ENCODE measurements at regions not wholly inside any gene's neighbourhood (a gene's known extent, or its start where the extent isn't known, plus 50 kb on each side); places are given as distances from the start of the nearest gene placed in this dataset.
"Not testable (repeated sequence)": the region's sequence is repeated elsewhere in the genome, so short reads cannot be mapped to it uniquely, and the experiment has no call there.

GRCh38 chr20:25854666-25855065 is 158.0 kb upstream of the ZNF337 start:
- H2AK5ac ChIP-seq (ENCODE audit: low read length); H3K23ac ChIP-seq (ENCODE audit: low read length); H3K79me1 ChIP-seq (ENCODE audit: low read length); H2AFZ ChIP-seq (ENCODE audit: insufficient read depth, low read length, poor library complexity); H3K14ac ChIP-seq (ENCODE audit: low read length); H2BK120ac ChIP-seq (ENCODE audit: insufficient read depth, low read length, poor library complexity); H2BK12ac ChIP-seq (ENCODE audit: low read length); H3K4me3 ChIP-seq (ENCODE audit: low read depth, low read length); H3K27me3 ChIP-seq (ENCODE audit: insufficient read depth, low read length); H3K36me3 ChIP-seq (ENCODE audit: control insufficient read depth in 1 of 2, insufficient read depth in 2 of 2, low read length in 2 of 2); H3K79me2 ChIP-seq (ENCODE audit: control insufficient read depth, insufficient read depth, low read length, poor library complexity); H4K91ac ChIP-seq (ENCODE audit: low read depth, low read length); H3K9ac ChIP-seq (ENCODE audit: low read length); H4K12ac ChIP-seq (ENCODE audit: low read depth, low read length); H3K4me2 ChIP-seq (ENCODE audit: low read length); H4K8ac ChIP-seq (ENCODE audit: low read depth, low read length); H3K4ac ChIP-seq (ENCODE audit: low read depth, low read length); H2BK5ac ChIP-seq (ENCODE audit: low read depth, low read length, poor library complexity); H3K4me1 ChIP-seq (ENCODE audit: control insufficient read depth in 1 of 2, insufficient read depth in 2 of 2, low read length in 2 of 2); H3K18ac ChIP-seq (ENCODE audit: low read length); H3K9me3 ChIP-seq (ENCODE audit: insufficient read depth, low read depth, low read length); DNase-seq; H3K27ac ChIP-seq (ENCODE audit: low read depth, low read length): not testable (repeated sequence)
- no CpG with 5 or more reads among the region's 11 CpGs for WGBS (ENCODE audit: extremely low coverage, insufficient coverage, insufficient read length)

- H3K79me2 ChIP-seq (ENCODE audit: control insufficient read depth, insufficient read depth, low read length, poor library complexity); H3K27me3 ChIP-seq (ENCODE audit: insufficient read depth, low read length); H2BK5ac ChIP-seq (ENCODE audit: low read depth, low read length, poor library complexity); H3K36me3 ChIP-seq (ENCODE audit: control insufficient read depth in 1 of 2, insufficient read depth in 2 of 2, low read length in 2 of 2); H2AK5ac ChIP-seq (ENCODE audit: low read length); H3K27ac ChIP-seq (ENCODE audit: low read depth, low read length); H3K4ac ChIP-seq (ENCODE audit: low read depth, low read length); H3K14ac ChIP-seq (ENCODE audit: low read length); H4K8ac ChIP-seq (ENCODE audit: low read depth, low read length); H3K9ac ChIP-seq (ENCODE audit: low read length); H2BK12ac ChIP-seq (ENCODE audit: low read length); H4K91ac ChIP-seq (ENCODE audit: low read depth, low read length); H3K18ac ChIP-seq (ENCODE audit: low read length); H4K12ac ChIP-seq (ENCODE audit: low read depth, low read length); H3K23ac ChIP-seq (ENCODE audit: low read length); H2BK120ac ChIP-seq (ENCODE audit: insufficient read depth, low read length, poor library complexity); H3K9me3 ChIP-seq (ENCODE audit: insufficient read depth, low read depth, low read length); H2AFZ ChIP-seq (ENCODE audit: insufficient read depth, low read length, poor library complexity); H3K4me2 ChIP-seq (ENCODE audit: low read length); H3K79me1 ChIP-seq (ENCODE audit: low read length); H3K4me1 ChIP-seq (ENCODE audit: control insufficient read depth in 1 of 2, insufficient read depth in 2 of 2, low read length in 2 of 2); H3K4me3 ChIP-seq (ENCODE audit: low read depth, low read length): not testable (repeated sequence)
- no CpG with 5 or more reads among the region's 55 CpGs for WGBS (ENCODE audit: extremely low coverage, insufficient coverage, insufficient read length)
- peak; percentile 47 to 81 for DNase-seq
Measured at GRCh38 chr20:25853718-25854388, 157.2 kb upstream of the ZNF337 start.

GRCh38 chr20:25852968-25853717 is 156.5 kb upstream of the ZNF337 start:
- not testable (repeated sequence) for H3K4me3 ChIP-seq (ENCODE audit: low read depth, low read length); H3K4ac ChIP-seq (ENCODE audit: low read depth, low read length); H3K23ac ChIP-seq (ENCODE audit: low read length); H4K8ac ChIP-seq (ENCODE audit: low read depth, low read length); H4K91ac ChIP-seq (ENCODE audit: low read depth, low read length); H2BK5ac ChIP-seq (ENCODE audit: low read depth, low read length, poor library complexity); H3K9me3 ChIP-seq (ENCODE audit: insufficient read depth, low read depth, low read length); H3K18ac ChIP-seq (ENCODE audit: low read length); H3K79me1 ChIP-seq (ENCODE audit: low read length); H3K4me2 ChIP-seq (ENCODE audit: low read length); H3K79me2 ChIP-seq (ENCODE audit: control insufficient read depth, insufficient read depth, low read length, poor library complexity); H2AK5ac ChIP-seq (ENCODE audit: low read length); H3K14ac ChIP-seq (ENCODE audit: low read length); H2BK12ac ChIP-seq (ENCODE audit: low read length); H4K12ac ChIP-seq (ENCODE audit: low read depth, low read length); DNase-seq; H2AFZ ChIP-seq (ENCODE audit: insufficient read depth, low read length, poor library complexity); H3K9ac ChIP-seq (ENCODE audit: low read length); H2BK120ac ChIP-seq (ENCODE audit: insufficient read depth, low read length, poor library complexity); H3K27ac ChIP-seq (ENCODE audit: low read depth, low read length); H3K36me3 ChIP-seq (ENCODE audit: control insufficient read depth in 1 of 2, insufficient read depth in 2 of 2, low read length in 2 of 2); H3K27me3 ChIP-seq (ENCODE audit: insufficient read depth, low read length); H3K4me1 ChIP-seq (ENCODE audit: control insufficient read depth in 1 of 2, insufficient read depth in 2 of 2, low read length in 2 of 2)
- no CpG with 5 or more reads among the region's 31 CpGs for WGBS (ENCODE audit: extremely low coverage, insufficient coverage, insufficient read length)

- not testable (repeated sequence) for H3K27ac ChIP-seq (ENCODE audit: low read depth, low read length); H2AK5ac ChIP-seq (ENCODE audit: low read length); H2BK120ac ChIP-seq (ENCODE audit: insufficient read depth, low read length, poor library complexity); H3K4me3 ChIP-seq (ENCODE audit: low read depth, low read length); H2BK12ac ChIP-seq (ENCODE audit: low read length); H3K36me3 ChIP-seq (ENCODE audit: control insufficient read depth in 1 of 2, insufficient read depth in 2 of 2, low read length in 2 of 2); H3K79me1 ChIP-seq (ENCODE audit: low read length); H3K18ac ChIP-seq (ENCODE audit: low read length); H2AFZ ChIP-seq (ENCODE audit: insufficient read depth, low read length, poor library complexity); H3K27me3 ChIP-seq (ENCODE audit: insufficient read depth, low read length); H3K4me2 ChIP-seq (ENCODE audit: low read length); DNase-seq; H3K4me1 ChIP-seq (ENCODE audit: control insufficient read depth in 1 of 2, insufficient read depth in 2 of 2, low read length in 2 of 2); H4K12ac ChIP-seq (ENCODE audit: low read depth, low read length); H3K23ac ChIP-seq (ENCODE audit: low read length); H4K8ac ChIP-seq (ENCODE audit: low read depth, low read length); H4K91ac ChIP-seq (ENCODE audit: low read depth, low read length); H3K79me2 ChIP-seq (ENCODE audit: control insufficient read depth, insufficient read depth, low read length, poor library complexity); H3K14ac ChIP-seq (ENCODE audit: low read length); H2BK5ac ChIP-seq (ENCODE audit: low read depth, low read length, poor library complexity); H3K9ac ChIP-seq (ENCODE audit: low read length); H3K4ac ChIP-seq (ENCODE audit: low read depth, low read length); H3K9me3 ChIP-seq (ENCODE audit: insufficient read depth, low read depth, low read length)
- no CpG with 5 or more reads among the region's 4 CpGs for WGBS (ENCODE audit: extremely low coverage, insufficient coverage, insufficient read length)
Measured at GRCh38 chr20:25850133-25850532, 153.5 kb upstream of the ZNF337 start.
